Upper lobe of right lung (tissue), 1 donor: ENCODE measurements at regions not wholly inside any gene's neighbourhood (a gene's known extent, or its start where the extent isn't known, plus 50 kb on each side); places are given as distances from the start of the nearest gene placed in this dataset.
A peak's percentile ranks its signal among the peaks of the same experiment; 100 is the strongest.

Experiments used
- ATAC-seq: fragments of 200-7000 bp; cut with Tn5 transposase; one replicate; pipeline ENCODE4 v1.9.1; 2020; ENCODE audit warnings: mild to moderate bottlenecking, moderate library complexity
- DNase-seq: peaks from one replicate; pipeline ENCODE4 v3.0.0-alpha.2; 2020
- H3K27ac ChIP-seq: fragments of 200-600 bp; one replicate; pipeline ENCODE4 v1.8.0; 2022
- H3K27me3 ChIP-seq: fragments of 200-600 bp; one replicate; pipeline ENCODE4 v1.8.0; 2022; ENCODE audit warnings: mild to moderate bottlenecking
- H3K36me3 ChIP-seq: fragments of 200-600 bp; one replicate; pipeline ENCODE4 v1.8.0; 2022
- H3K4me1 ChIP-seq: fragments of 200-600 bp; one replicate; pipeline ENCODE4 v1.8.0; 2022
- H3K4me3 ChIP-seq: fragments of 200-600 bp; one replicate; pipeline ENCODE4 v1.8.0; 2022; ENCODE audit warnings: mild to moderate bottlenecking
- H3K9me3 ChIP-seq: fragments of 200-600 bp; one replicate; pipeline ENCODE4 v1.8.0; 2022
- intact Hi-C: fragments of 100-400 bp; cut with DNase I; formaldehyde crosslinking; loops from one replicate; pipeline ENCODE4 v1.11.0; 2022
- TF ChIP-seq, protein P1 (sequence below): fragments of 200-600 bp; IDR thresholded peaks from one replicate; pipeline ENCODE4 v1.8.0; 2022; ENCODE audit warnings: antibody characterized with exemption
- donor health status: DM: no; HTN: yes; CAD: no; lungs with severe emphysema.

DNA sequence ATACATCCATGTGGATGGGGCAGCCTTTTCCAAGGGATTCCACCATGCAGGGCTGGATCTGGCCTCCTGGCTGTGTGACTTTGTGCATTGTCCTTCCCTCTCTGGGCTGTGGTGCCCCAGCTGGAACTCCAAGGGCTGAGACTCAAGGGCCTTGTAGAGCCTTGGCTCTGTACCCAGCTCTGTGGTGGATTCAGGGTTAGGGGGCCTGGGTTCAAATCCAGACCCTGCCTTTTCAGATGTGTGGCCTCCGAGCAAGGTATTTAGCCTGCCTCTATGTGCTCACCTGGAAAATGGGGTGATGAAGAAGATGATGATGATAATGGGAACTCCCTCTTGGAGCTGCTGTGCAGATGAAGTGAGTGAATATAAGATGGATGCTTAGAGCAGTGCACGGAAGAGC is 161.9 kb downstream of the WNT7A start:
- intact Hi-C loops, result no loop called here
- Histone ChIP-seq H3K4me1 (no peaks in the 10 kb centered on the region), H3K4me3 (no peak overlapping the region), H3K9me3 (no peaks in the 10 kb centered on the region), H3K36me3 (no peaks in the 10 kb centered on the region), H3K27me3 (no peaks in the 10 kb centered on the region), H3K27ac (no peak overlapping the region)
- ATAC-seq (no peak), DNase-seq (peak; percentile 13)
- TF ChIP-seq, protein P1, sequence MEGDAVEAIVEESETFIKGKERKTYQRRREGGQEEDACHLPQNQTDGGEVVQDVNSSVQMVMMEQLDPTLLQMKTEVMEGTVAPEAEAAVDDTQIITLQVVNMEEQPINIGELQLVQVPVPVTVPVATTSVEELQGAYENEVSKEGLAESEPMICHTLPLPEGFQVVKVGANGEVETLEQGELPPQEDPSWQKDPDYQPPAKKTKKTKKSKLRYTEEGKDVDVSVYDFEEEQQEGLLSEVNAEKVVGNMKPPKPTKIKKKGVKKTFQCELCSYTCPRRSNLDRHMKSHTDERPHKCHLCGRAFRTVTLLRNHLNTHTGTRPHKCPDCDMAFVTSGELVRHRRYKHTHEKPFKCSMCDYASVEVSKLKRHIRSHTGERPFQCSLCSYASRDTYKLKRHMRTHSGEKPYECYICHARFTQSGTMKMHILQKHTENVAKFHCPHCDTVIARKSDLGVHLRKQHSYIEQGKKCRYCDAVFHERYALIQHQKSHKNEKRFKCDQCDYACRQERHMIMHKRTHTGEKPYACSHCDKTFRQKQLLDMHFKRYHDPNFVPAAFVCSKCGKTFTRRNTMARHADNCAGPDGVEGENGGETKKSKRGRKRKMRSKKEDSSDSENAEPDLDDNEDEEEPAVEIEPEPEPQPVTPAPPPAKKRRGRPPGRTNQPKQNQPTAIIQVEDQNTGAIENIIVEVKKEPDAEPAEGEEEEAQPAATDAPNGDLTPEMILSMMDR, result no peak

DNA sequence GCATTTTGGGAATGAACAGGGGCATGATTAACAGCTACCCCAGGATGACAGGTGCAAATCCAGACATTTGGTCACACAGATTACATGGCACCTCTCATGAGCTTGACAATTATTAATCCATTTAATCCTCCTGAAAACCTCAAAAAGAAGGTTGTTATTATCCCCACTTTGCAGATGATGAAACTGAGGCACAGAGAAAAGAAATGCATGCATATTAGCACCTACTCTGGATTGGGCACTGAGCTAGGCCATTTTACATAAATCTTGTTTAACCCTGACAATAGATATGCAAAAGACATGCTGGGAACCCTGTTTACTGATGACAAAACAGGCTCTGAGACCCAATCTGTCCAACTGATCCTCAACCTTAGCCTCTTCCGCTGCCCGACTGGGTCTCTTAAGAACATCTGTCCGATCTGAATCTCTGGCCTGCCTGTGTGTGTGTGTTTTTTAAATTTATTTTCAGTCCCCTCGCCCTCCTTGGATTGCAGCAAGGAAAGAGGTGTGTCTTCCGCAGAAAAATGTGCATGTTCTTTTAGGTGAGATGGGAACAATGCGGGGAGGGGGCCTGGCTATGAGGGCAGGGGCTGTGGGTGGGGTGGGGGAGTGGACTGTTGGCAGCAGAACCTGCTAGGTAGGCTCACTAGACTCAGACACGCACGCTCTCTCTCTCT is 162.5 kb downstream of the WNT7A start:
- intact Hi-C loops, result no loop called here
- H3K27me3 ChIP-seq, result no peaks in the 10 kb centered on the region
- DNase-seq (peak; percentile 9), ATAC-seq (no peak)
- H3K9me3 ChIP-seq, result no peaks in the 10 kb centered on the region
- TF ChIP-seq, protein P1, result no peak
- no peak overlapping the region for H3K27ac ChIP-seq
- H3K36me3 ChIP-seq, result no peaks in the 10 kb centered on the region
- no peak overlapping the region for H3K4me3 ChIP-seq
- no peaks in the 10 kb centered on the region for H3K4me1 ChIP-seq

DNA sequence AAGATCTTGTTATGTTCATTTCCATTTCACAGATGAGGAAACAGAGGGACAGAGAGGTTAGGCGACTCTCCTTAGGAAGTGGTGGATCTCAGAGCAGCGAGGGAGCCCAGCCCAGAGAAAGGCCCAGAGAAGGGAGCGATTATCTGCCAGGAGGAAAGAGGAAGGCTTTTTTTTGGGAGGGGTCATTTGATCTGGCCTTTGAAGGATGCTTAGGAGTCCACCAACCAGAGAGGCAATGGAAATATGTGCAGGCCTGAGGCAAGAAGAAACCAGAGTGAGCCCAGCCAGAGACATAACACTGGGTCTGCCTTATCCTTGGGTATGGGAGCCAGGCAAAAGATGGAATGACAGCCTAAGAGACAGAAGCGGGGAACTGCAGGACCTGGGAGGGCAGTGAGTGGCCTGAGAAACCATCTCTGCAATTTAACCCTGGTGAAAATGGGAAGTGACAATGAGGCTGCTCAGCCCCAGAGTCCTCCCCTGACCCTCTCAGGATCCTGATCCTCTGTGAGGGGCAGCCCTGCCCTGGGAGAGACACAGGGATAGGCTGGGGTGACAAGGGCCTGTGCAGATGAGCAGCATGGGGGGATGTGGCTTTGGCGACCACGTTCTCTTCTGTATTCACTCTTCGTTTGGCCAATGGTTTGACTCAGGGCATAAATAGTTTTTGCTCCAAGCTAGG is 163.2 kb downstream of the WNT7A start:
- no peak for ATAC-seq
- Histone ChIP-seq H3K4me3 (no peak overlapping the region), H3K9me3 (no peaks in the 10 kb centered on the region), H3K27ac (no peak overlapping the region), H3K4me1 (no peaks in the 10 kb centered on the region), H3K27me3 (no peaks in the 10 kb centered on the region), H3K36me3 (no peaks in the 10 kb centered on the region)
- TF ChIP-seq, protein P1, result no peak
- peak; percentile 22 for DNase-seq
- intact Hi-C loops, result no loop called here

DNA sequence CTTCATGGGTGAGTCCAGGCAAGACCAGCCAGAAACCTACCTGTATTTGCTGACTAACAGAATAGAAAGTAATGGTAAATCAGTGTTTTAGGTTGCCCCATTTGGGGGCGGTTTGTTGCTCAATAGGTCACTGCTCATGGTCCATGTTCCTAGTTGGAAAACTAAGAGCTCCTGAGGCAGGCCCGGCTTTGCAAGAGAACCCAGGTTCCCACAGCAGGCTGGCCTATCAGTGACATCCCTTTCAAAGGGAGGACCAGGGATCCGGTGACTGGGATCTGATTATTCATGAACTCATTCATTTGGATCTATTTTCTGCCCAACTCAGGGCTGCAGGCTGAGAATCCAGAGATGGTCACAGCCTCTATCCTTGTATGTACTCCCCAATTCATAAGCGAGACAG is 163.9 kb downstream of the WNT7A start:
- H3K27me3 ChIP-seq, result no peaks in the 10 kb centered on the region
- DNase-seq (peak; percentile 30), ATAC-seq (no peak)
- H3K4me3 ChIP-seq, result no peak overlapping the region
- TF ChIP-seq, protein P1, result no peak
- H3K9me3 ChIP-seq, result no peaks in the 10 kb centered on the region
- H3K36me3 ChIP-seq, result no peaks in the 10 kb centered on the region
- no peak overlapping the region for H3K27ac ChIP-seq
- intact Hi-C loops, result no loop called here
- no peaks in the 10 kb centered on the region for H3K4me1 ChIP-seq

DNA sequence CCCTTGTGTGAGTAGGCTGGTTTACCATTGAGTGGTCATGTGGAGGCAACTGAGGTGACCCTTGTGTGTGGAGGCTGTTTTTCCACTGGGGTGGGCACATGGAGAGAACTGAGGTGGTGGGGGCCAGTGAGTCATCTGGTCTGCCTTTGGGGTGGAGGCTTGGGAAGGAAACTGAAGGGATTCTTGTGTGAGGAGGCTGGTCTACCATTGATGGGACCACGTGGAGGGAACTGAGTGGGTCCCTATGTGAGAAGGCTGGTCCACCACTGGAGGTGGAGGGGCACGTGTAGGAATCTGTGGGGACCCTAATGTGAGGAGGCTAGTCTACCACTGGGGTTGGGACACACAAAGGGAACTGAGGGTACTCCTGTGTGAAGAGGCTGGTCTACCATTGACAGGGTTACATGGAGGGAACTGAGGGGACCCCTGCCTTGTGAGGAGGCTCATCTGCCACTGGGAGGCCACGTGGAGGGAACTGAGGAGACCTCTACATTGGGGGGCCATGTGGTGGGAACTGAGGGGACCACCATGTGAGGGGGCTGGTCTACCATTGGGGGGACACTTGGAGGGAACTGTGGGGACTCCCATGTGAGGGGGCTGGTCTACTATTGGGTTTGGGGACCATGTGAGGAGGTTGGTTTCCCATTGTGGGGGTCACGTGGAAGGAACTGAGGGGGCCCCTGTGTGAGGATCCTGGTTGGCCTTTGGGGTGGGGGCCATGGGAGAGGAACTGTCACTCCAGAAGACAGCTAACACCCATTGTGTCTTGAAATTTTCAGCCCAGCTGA is 164.5 kb downstream of the WNT7A start:
- H3K9me3 ChIP-seq, result no peaks in the 10 kb centered on the region
- no peak overlapping the region for H3K27ac ChIP-seq
- no peak for ATAC-seq
- TF ChIP-seq, protein P1, result no peak
- H3K27me3 ChIP-seq, result no peaks in the 10 kb centered on the region
- H3K4me3 ChIP-seq, result no peak overlapping the region
- intact Hi-C loops, result no loop called here
- peak; percentile 36 for DNase-seq
- no peaks in the 10 kb centered on the region for H3K4me1 ChIP-seq
- no peaks in the 10 kb centered on the region for H3K36me3 ChIP-seq
